ENCODE measurements at regions not wholly inside any gene's neighbourhood (a gene's known extent, or its start where the extent isn't known, plus 50 kb on each side); places are given as distances from the start of the nearest gene placed in this dataset.

GRCh38 chr6:9195322-9195721 lies 760.0 kb upstream of the SLC35B3 start:
- no peaks in the 10 kb centered on the region for H3K9me3 ChIP-seq (ENCODE audit: control insufficient read depth, insufficient read depth, low read length)
- TF ChIP-seq MXI1 (IDR thresholded peaks at IDR 0.05; ENCODE audit: borderline replicate concordance, low read depth, low read length) (no peak), RFX5 (IDR thresholded peaks at IDR 0.05; ENCODE audit: low read depth, low read length) (no peak), NFE2L2 (IDR thresholded peaks at IDR 0.05; ENCODE audit: low read depth, low read length) (no peak), MAZ (IDR thresholded peaks at IDR 0.05; ENCODE audit: borderline replicate concordance, low read depth, low read length) (no peak), RAD21 (IDR thresholded peaks at IDR 0.05; ENCODE audit: low read length) (no peak), ELK1 (IDR thresholded peaks at IDR 0.05; ENCODE audit: borderline replicate concordance, low read depth, low read length) (no peak), POLR2A (IDR thresholded peaks at IDR 0.05; ENCODE audit: low read depth, low read length) (no peak), RCOR1 (IDR thresholded peaks at IDR 0.05; ENCODE audit: insufficient replicate concordance, low read length) (no peak), CHD1 (IDR thresholded peaks at IDR 0.05; ENCODE audit: low read depth, low read length) (no peak), FOS (IDR thresholded peaks at IDR 0.05; ENCODE audit: low read depth, low read length) (no peak), MAFK (IDR thresholded peaks at IDR 0.05; ENCODE audit: low read depth, low read length) (no peak), SMC3 (IDR thresholded peaks at IDR 0.05; ENCODE audit: low read depth, low read length) (no peak), USF2 (IDR thresholded peaks at IDR 0.05; ENCODE audit: low read depth, low read length) (no peak), CTCF (conservative IDR thresholded peaks at IDR 0.05; ENCODE audit: low read depth, low read length) (no peak), CEBPB (IDR thresholded peaks at IDR 0.05; ENCODE audit: low read depth, low read length) (no peak)
- BruUV-seq (replicated peaks): no TSS peak
- H4K20me1 ChIP-seq (ENCODE audit: insufficient read depth, low read length): no peaks in the 10 kb centered on the region
- H3K4me3 ChIP-seq (ENCODE audit: insufficient read depth, low read depth, low read length): no peak overlapping the region
- no peak overlapping the region for H3K9ac ChIP-seq (ENCODE audit: low read depth, low read length)
- in situ Hi-C loops (cut with MboI; ENCODE audit: low sequenced_read_pairs) (no loop called here), dilution Hi-C loops (cut with HindIII; ENCODE audit: low sequenced_read_pairs, unreplicated experiment) (no loop called here), intact Hi-C loops (cut with micrococcal nuclease) (no loop called here)
- no peak overlapping the region for H3K56ac ChIP-seq (ENCODE audit: extremely low read depth, insufficient read depth, low read length)
- H2AFZ ChIP-seq (replicated peaks; ENCODE audit: low read length, poor library complexity): no peak overlapping the region
- no peak overlapping the region for H3K23ac ChIP-seq (ENCODE audit: low read depth, low read length)
- no peak overlapping the region for H2AK9ac ChIP-seq (replicated peaks; ENCODE audit: low read depth, low read length, poor library complexity)
- H3K4me1 ChIP-seq (ENCODE audit: control insufficient read depth, insufficient read depth, low read length): no peaks in the 10 kb centered on the region
- no peak for DNase-seq
- H2BK120ac ChIP-seq (ENCODE audit: low read depth, low read length): no peak overlapping the region
- H2BK20ac ChIP-seq (ENCODE audit: low read depth, low read length): no peak overlapping the region
- no peak overlapping the region for H3K18ac ChIP-seq (ENCODE audit: low read depth, low read length)
- WGBS, 2 experiments (ENCODE audit: extremely low coverage in 2 of 2, insufficient read length in 1 of 2): no CpG with 5 or more reads among the region's 1 CpG
- no peak overlapping the region for H3K4me2 ChIP-seq (ENCODE audit: low read depth, low read length)
- H3K79me1 ChIP-seq (ENCODE audit: low read depth in 1 of 2, low read length in 2 of 2): no peaks in the 10 kb centered on the region
- H4K5ac ChIP-seq (ENCODE audit: low read depth, low read length): no peak overlapping the region
- no peak overlapping the region for H3K27ac ChIP-seq (ENCODE audit: insufficient read depth, low read length)
- no peak overlapping the region for H2BK5ac ChIP-seq (ENCODE audit: low read depth, low read length, poor library complexity, severe bottlenecking)
- CTCF ChIA-PET: no interaction called here
- POLR2A ChIA-PET (ENCODE audit: unreplicated experiment): no interaction called here
- no peaks in the 10 kb centered on the region for H3K27me3 ChIP-seq (ENCODE audit: control insufficient read depth, insufficient read depth, low read length)
- no peak overlapping the region for H4K91ac ChIP-seq (ENCODE audit: insufficient read depth, low read depth, low read length)
- H2AK5ac ChIP-seq (ENCODE audit: low read depth, low read length): no peak overlapping the region
- no peak overlapping the region for H2BK15ac ChIP-seq (ENCODE audit: low read depth, low read length)
- H3K9me1 ChIP-seq (ENCODE audit: insufficient read depth, low read length): no peaks in the 10 kb centered on the region
- H3K14ac ChIP-seq (replicated peaks; ENCODE audit: low read depth, low read length): no peak overlapping the region
- no peak overlapping the region for H3K4ac ChIP-seq (ENCODE audit: low read depth, low read length)
- H3K36me3 ChIP-seq (ENCODE audit: control insufficient read depth, insufficient read depth, low read length): no peaks in the 10 kb centered on the region
- ATAC-seq (ENCODE audit: low read depth): no peak
- H4K8ac ChIP-seq (ENCODE audit: low read depth in 2 of 2, low read length in 2 of 2): no peak overlapping the region
